PFSK-1 (cell line): ENCODE measurements at regions not wholly inside any gene's neighbourhood (a gene's known extent, or its start where the extent isn't known, plus 50 kb on each side); places are given as distances from the start of the nearest gene placed in this dataset.

Source experiments
- FOXP2 ChIP-seq: optimal IDR thresholded peaks from 2 replicates; pipeline ENCODE3; 2011; ENCODE audit warnings: borderline replicate concordance, control low read depth, inconsistent platforms; ENCODE audit not compliant: insufficient read depth; ENCODE audit errors: extremely low read length, extremely low read depth
- POLR2AphosphoS5 ChIP-seq: IDR thresholded peaks from 2 replicates; pipeline ENCODE4 v1.6.1; 2012; ENCODE audit warnings: low read depth, mild to moderate bottlenecking, control low read depth, low read length, moderate library complexity
- SIN3A ChIP-seq: IDR thresholded peaks from 2 replicates; pipeline ENCODE4 v1.6.1; 2012; ENCODE audit warnings: mild to moderate bottlenecking, low read length, moderate library complexity, borderline replicate concordance; ENCODE audit not compliant: insufficient read depth
- TAF1 ChIP-seq: IDR thresholded peaks from 2 replicates; pipeline ENCODE4 v1.6.1; 2012; ENCODE audit warnings: low read length, control low read depth, borderline replicate concordance; ENCODE audit not compliant: insufficient read depth
- TF ChIP-seq, protein P1 (sequence below), 2 experiments: IDR thresholded peaks; 2 replicates each; pipeline versions ENCODE4 v1.6.1 to v1.8.0; 2011 to 2012; ENCODE audit warnings: low read depth in 2 of 2, low read length in 2 of 2, control low read depth in 1 of 2, inconsistent platforms in 1 of 2, mild to moderate bottlenecking in 1 of 2, moderate library complexity in 1 of 2; ENCODE audit not compliant: insufficient read depth in 1 of 2

GRCh38 chr11:29534836-29535235, 482.0 kb downstream of the KCNA4 start:
- TF ChIP-seq POLR2AphosphoS5 (no peak), FOXP2 (no peak), TAF1 (no peak), SIN3A (no peak)
- TF ChIP-seq, protein P1, sequence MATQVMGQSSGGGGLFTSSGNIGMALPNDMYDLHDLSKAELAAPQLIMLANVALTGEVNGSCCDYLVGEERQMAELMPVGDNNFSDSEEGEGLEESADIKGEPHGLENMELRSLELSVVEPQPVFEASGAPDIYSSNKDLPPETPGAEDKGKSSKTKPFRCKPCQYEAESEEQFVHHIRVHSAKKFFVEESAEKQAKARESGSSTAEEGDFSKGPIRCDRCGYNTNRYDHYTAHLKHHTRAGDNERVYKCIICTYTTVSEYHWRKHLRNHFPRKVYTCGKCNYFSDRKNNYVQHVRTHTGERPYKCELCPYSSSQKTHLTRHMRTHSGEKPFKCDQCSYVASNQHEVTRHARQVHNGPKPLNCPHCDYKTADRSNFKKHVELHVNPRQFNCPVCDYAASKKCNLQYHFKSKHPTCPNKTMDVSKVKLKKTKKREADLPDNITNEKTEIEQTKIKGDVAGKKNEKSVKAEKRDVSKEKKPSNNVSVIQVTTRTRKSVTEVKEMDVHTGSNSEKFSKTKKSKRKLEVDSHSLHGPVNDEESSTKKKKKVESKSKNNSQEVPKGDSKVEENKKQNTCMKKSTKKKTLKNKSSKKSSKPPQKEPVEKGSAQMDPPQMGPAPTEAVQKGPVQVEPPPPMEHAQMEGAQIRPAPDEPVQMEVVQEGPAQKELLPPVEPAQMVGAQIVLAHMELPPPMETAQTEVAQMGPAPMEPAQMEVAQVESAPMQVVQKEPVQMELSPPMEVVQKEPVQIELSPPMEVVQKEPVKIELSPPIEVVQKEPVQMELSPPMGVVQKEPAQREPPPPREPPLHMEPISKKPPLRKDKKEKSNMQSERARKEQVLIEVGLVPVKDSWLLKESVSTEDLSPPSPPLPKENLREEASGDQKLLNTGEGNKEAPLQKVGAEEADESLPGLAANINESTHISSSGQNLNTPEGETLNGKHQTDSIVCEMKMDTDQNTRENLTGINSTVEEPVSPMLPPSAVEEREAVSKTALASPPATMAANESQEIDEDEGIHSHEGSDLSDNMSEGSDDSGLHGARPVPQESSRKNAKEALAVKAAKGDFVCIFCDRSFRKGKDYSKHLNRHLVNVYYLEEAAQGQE (IDR thresholded peaks at IDR 0.05; ENCODE audit: insufficient read depth in 1 of 2, low read depth in 2 of 2, low read length in 2 of 2): no peak

- no peak for TF ChIP-seq TAF1
- no peak for TF ChIP-seq SIN3A
- TF ChIP-seq, protein P1 (IDR thresholded peaks at IDR 0.05; ENCODE audit: insufficient read depth in 1 of 2, low read depth in 2 of 2, low read length in 2 of 2): no peak
- no peak for TF ChIP-seq POLR2AphosphoS5
- no peak for TF ChIP-seq FOXP2
Measured at GRCh38 chr11:29530961-29531360, 485.9 kb downstream of the KCNA4 start.

DNA sequence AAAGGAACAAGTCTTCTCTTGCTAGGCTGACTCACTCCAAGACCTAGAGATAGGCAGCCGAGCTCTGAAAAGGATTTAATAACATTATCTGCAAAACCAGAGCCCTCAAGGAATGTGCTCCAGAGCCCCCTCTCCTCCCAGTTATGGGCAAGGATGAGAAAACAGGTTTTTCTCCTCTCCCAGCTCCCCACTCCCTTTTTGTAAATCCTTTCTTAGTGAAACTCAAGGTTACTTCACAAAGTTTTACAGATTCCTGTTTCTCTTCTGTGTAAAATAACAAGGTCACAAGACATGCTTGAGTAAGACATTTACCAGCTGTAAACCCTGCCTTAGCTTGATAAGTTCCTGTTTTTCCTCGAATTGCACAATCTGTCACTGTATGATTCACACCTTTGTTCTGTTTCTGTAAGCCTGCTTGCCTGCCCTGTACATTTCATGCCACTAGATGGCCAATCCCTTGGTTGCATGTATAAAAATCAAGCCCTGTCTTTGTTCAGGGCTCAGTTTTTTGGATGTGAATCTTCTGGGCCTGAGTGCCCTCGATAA, 489.4 kb downstream of the KCNA4 start:
- TF ChIP-seq, protein P1 (IDR thresholded peaks at IDR 0.05; ENCODE audit: insufficient read depth in 1 of 2, low read depth in 2 of 2, low read length in 2 of 2): no peak
- no peak for TF ChIP-seq TAF1
- TF ChIP-seq FOXP2: no peak
- no peak for TF ChIP-seq POLR2AphosphoS5
- TF ChIP-seq SIN3A: no peak

- no peak for TF ChIP-seq SIN3A
- no peak for TF ChIP-seq FOXP2
- no peak for TF ChIP-seq POLR2AphosphoS5
- TF ChIP-seq, protein P1 (IDR thresholded peaks at IDR 0.05; ENCODE audit: insufficient read depth in 1 of 2, low read depth in 2 of 2, low read length in 2 of 2): no peak
- no peak for TF ChIP-seq TAF1
Measured at GRCh38 chr11:29518389-29519174, 498.2 kb downstream of the KCNA4 start.
